Lung (tissue), 11 donors: ENCODE measurements at regions not wholly inside any gene's neighbourhood (a gene's known extent, or its start where the extent isn't known, plus 50 kb on each side); places are given as distances from the start of the nearest gene placed in this dataset.
A peak's percentile ranks its signal among the peaks of the same experiment; 100 is the strongest.

Experiments used
- ATAC-seq: fragments of 200-7000 bp; cut with Tn5 transposase; one replicate; pipeline ENCODE4 v1.9.1; 2020; ENCODE audit warnings: moderate number of reproducible peaks; ENCODE audit not compliant: insufficient read depth, low FRiP score
- DNase-seq, 3 donors: peaks; one replicate each; pipeline ENCODE4 v3.0.0-alpha.2; 2013 to 2017
- H3K27ac ChIP-seq, 2 donors: one replicate each; pipeline ENCODE4 v1.5.1; 2013; ENCODE audit warnings: mild to moderate bottlenecking in 2 of 2, moderate library complexity in 2 of 2, control low read depth in 1 of 2, inconsistent platforms in 1 of 2, low read depth in 1 of 2, low read length in 1 of 2
- H3K27me3 ChIP-seq, 3 donors: one replicate each; pipeline ENCODE4 v1.5.1; 2013; ENCODE audit warnings: low read length in 2 of 3; ENCODE audit not compliant: control insufficient read depth in 3 of 3, insufficient read depth in 3 of 3
- H3K36me3 ChIP-seq, 4 donors: one replicate each; pipeline ENCODE4 v1.5.1; 2013; ENCODE audit warnings: low read length in 4 of 4, mild to moderate bottlenecking in 1 of 4, moderate library complexity in 1 of 4; ENCODE audit not compliant: control insufficient read depth in 4 of 4, insufficient read depth in 4 of 4
- H3K4me1 ChIP-seq, 5 donors: one replicate each; pipeline ENCODE4 v1.5.1; 2013; ENCODE audit warnings: low read length in 5 of 5, mild to moderate bottlenecking in 2 of 5, moderate library complexity in 1 of 5; ENCODE audit not compliant: control insufficient read depth in 5 of 5, insufficient read depth in 5 of 5
- H3K4me3 ChIP-seq: one replicate; pipeline ENCODE4 v1.5.1; 2013; ENCODE audit warnings: mild to moderate bottlenecking, control low read depth, moderate library complexity
- H3K9ac ChIP-seq, 2 donors: one replicate each; pipeline ENCODE4 v1.5.1; 2013; ENCODE audit warnings: low read length in 2 of 2, control low read depth in 1 of 2; ENCODE audit not compliant: insufficient read depth in 1 of 2
- H3K9me3 ChIP-seq, 4 donors: one replicate each; pipeline ENCODE4 v1.5.1; 2013; ENCODE audit warnings: low read length in 3 of 4, mild to moderate bottlenecking in 1 of 4, moderate library complexity in 1 of 4; ENCODE audit not compliant: control insufficient read depth in 4 of 4, insufficient read depth in 3 of 4
- WGBS, 2 donors: extraction: QIAGEN DNeasy Blood & Tissue Kit; methylation state at CpG; one replicate each; pipeline ENCODE4 v1.1.7; 2013; 5-methylcytosine and 5-hydroxymethylcytosine counted together
- TF ChIP-seq, protein P1 (sequence below): IDR thresholded peaks from 2 replicates; pipeline ENCODE4 v1.5.1; 2012; ENCODE audit warnings: mild to moderate bottlenecking; ENCODE audit errors: control extremely low read depth, extremely low read depth
- donor health status: control.
- donor health status: control.
- donor health status: Bipolar disorder and iron deficiency.
- donor health status: healthy.
- donor health status: DM: yes; HTN: yes; CAD: no.

DNA sequence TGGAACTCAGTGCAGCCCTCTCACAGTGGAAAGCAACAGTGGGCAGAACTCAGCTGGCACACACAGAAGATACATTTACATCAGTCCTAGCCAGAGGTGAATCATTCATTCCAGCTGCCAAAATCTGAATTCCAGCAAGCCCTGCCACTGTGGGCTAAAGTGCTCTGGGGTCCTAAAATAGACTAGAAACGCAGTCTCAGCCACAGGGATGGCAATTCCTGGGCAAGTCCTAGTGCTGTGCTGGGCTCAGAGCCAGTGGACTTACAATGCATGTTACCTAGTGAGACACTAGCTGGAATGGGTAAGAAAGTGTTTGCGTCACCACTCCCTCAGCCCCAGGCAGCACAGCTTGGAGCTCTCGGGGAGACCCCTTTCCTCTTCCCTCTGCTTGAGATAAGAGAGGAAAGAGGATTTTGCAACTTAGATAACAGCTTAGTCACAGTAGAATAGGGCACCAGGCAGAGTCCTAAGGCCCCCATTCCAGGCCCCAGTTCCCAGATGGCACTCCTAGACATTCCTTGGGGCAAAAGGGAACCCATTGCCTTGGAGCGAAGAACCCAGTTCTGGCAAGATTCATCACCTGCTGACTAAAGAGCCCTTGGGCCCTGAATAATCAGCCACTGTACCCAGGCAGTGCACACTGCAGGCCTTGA is 592.9 kb downstream of the FSCB start:
- H3K4me1 ChIP-seq = no peaks in the 10 kb centered on the region
- WGBS, 2 donors = 76 to 84% methylated on average over 4 of the region's 4 CpGs
- no peaks in the 10 kb centered on the region for H3K27me3 ChIP-seq
- H3K27ac ChIP-seq = no peak overlapping the region
- H3K9me3 ChIP-seq = peaks cover 0 to 8% (median 0%) of the 10 kb centered on the region in 4 donors
- no peak for DNase-seq
- no peaks in the 10 kb centered on the region for H3K36me3 ChIP-seq
- no peak overlapping the region for H3K9ac ChIP-seq
- no peak overlapping the region for H3K4me3 ChIP-seq
- ATAC-seq = no peak
- TF ChIP-seq, protein P1, sequence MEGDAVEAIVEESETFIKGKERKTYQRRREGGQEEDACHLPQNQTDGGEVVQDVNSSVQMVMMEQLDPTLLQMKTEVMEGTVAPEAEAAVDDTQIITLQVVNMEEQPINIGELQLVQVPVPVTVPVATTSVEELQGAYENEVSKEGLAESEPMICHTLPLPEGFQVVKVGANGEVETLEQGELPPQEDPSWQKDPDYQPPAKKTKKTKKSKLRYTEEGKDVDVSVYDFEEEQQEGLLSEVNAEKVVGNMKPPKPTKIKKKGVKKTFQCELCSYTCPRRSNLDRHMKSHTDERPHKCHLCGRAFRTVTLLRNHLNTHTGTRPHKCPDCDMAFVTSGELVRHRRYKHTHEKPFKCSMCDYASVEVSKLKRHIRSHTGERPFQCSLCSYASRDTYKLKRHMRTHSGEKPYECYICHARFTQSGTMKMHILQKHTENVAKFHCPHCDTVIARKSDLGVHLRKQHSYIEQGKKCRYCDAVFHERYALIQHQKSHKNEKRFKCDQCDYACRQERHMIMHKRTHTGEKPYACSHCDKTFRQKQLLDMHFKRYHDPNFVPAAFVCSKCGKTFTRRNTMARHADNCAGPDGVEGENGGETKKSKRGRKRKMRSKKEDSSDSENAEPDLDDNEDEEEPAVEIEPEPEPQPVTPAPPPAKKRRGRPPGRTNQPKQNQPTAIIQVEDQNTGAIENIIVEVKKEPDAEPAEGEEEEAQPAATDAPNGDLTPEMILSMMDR = no peak

DNA sequence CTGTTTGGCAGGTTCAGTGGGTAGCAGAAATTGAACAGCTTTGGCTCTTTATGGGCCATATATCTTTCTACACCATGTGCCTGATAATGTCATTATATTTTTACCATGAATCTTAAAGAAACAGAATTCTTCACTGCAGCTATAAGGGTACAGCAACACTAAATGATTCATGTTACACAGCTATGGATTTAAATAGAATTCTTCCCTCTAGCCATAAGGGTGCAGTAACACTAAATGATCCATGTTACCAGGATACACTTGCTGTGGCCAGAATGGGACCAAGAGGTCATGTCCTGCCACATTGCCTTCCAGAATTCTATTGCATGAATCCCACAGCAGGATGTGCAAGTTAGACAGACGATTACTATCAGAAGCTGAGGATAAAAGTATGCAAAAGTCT is 603.9 kb downstream of the FSCB start:
- H3K9me3 ChIP-seq = no peaks in the 10 kb centered on the region
- H3K4me3 ChIP-seq = no peak overlapping the region
- no peaks in the 10 kb centered on the region for H3K36me3 ChIP-seq
- H3K27ac ChIP-seq = no peak overlapping the region
- H3K27me3 ChIP-seq = peaks cover 0 to 2% (median 0%) of the 10 kb centered on the region in 3 donors
- no peak for DNase-seq
- H3K4me1 ChIP-seq = peaks cover 0 to 12% (median 0%) of the 10 kb centered on the region in 5 donors
- TF ChIP-seq, protein P1 = no peak
- 59 to 74% methylated on average over 1 of the region's 1 CpG for WGBS, 2 donors
- no peak for ATAC-seq
- H3K9ac ChIP-seq = no peak overlapping the region

DNA sequence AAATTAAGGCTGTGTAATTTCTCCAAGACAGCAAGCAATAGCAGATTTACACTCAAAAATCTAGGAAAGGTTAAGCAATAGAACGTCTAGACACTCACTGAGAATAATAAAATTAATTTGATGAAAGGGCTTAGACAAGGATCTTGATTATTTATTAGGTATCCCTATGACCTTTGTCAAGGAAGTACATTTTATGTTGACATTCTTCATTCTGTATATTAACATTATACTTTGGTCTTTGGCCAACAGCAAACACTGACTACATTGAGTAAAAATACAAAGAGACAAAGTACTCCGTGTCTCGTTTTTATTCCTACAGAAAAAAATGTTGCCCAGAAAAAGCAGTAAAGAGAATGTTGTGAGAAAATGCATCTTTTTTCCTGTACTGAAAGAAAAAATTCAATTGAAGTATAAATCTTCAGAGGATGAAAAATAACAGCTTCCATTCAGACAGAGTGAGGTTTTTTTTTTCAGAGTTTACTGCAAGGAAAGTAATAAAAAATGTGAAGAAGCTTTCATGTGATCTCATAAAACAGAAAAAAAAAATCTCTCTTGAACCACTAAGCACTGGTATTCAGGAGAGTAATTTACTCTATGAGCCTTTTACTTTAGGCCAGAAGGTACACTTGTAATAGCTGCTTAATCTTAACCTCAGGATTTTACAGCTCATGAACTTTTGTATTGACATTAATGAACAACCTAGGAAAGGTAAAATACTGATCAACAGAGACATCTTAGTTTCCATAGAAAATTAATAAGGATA is 605.0 kb downstream of the FSCB start:
- no peak for ATAC-seq
- peak in 2 of 3 donors; percentile 43 to 49 for DNase-seq
- Histone ChIP-seq H3K9me3 (no peaks in the 10 kb centered on the region), H3K27me3 (peaks cover 0 to 2% (median 0%) of the 10 kb centered on the region in 3 donors), H3K4me1 (peaks cover 0 to 12% (median 0%) of the 10 kb centered on the region in 5 donors), H3K36me3 (no peaks in the 10 kb centered on the region), H3K9ac (no peak overlapping the region), H3K4me3 (no peak overlapping the region), H3K27ac (no peak overlapping the region)
- TF ChIP-seq, protein P1 = no peak
- 47 to 78% methylated on average over 3 of the region's 3 CpGs for WGBS, 2 donors
